DOHH2 (cell line): ENCODE measurements at regions not wholly inside any gene's neighbourhood (a gene's known extent, or its start where the extent isn't known, plus 50 kb on each side); places are given as distances from the start of the nearest gene placed in this dataset.

Source experiments
- H3F3A ChIP-seq: fragments of 200-600 bp; sonication (generic), shearing (Covaris generic); 2 replicates; pipeline ENCODE4 v1.6.0; 2016; ENCODE audit warnings: antibody characterized with exemption, mild to moderate bottlenecking; ENCODE audit not compliant: control insufficient read depth, insufficient read depth
- H3K27ac ChIP-seq: fragments of 200-600 bp; sonication (generic); 2 replicates; pipeline ENCODE4 v1.5.1; 2014; ENCODE audit warnings: low read depth, mild to moderate bottlenecking, low read length, moderate library complexity
- H3K27me3 ChIP-seq: fragments of 200-600 bp; sonication (generic); 2 replicates; pipeline ENCODE4 v1.6.1; 2014; ENCODE audit warnings: mild to moderate bottlenecking, low read length, mixed read lengths; ENCODE audit not compliant: control insufficient read depth
- H3K36me3 ChIP-seq: fragments of 200-600 bp; sonication (generic); 2 replicates; pipeline ENCODE4 v1.6.1; 2014; ENCODE audit warnings: mild to moderate bottlenecking, low read length, moderate library complexity, mixed read lengths; ENCODE audit not compliant: control insufficient read depth
- H3K4me1 ChIP-seq: fragments of 200-600 bp; sonication (generic); 2 replicates; pipeline ENCODE4 v1.6.1; 2014; ENCODE audit warnings: mild to moderate bottlenecking, low read length, mixed read lengths; ENCODE audit not compliant: control insufficient read depth
- H3K4me2 ChIP-seq: fragments of 200-600 bp; sonication (generic); 2 replicates; pipeline ENCODE4 v1.6.0; 2014; ENCODE audit warnings: mild to moderate bottlenecking, low read length, moderate library complexity
- H3K4me3 ChIP-seq: fragments of 200-600 bp; sonication (generic); 2 replicates; pipeline ENCODE4 v1.5.1; 2014; ENCODE audit warnings: mild to moderate bottlenecking, low read length, mixed read lengths
- H3K79me2 ChIP-seq: fragments of 200-600 bp; sonication (generic); 2 replicates; pipeline ENCODE4 v1.6.1; 2014; ENCODE audit warnings: mild to moderate bottlenecking, low read length, mixed read lengths; ENCODE audit not compliant: control insufficient read depth
- H3K9me2 ChIP-seq: fragments of 200-600 bp; sonication (generic); replicated peaks from 2 replicates; pipeline ENCODE4 v1.6.1; 2014; ENCODE audit warnings: mild to moderate bottlenecking, low read length, mixed read lengths; ENCODE audit not compliant: control insufficient read depth
- H3K9me3 ChIP-seq: fragments of 200-600 bp; sonication (generic); 2 replicates; pipeline ENCODE4 v1.6.1; 2014; ENCODE audit warnings: antibody characterized with exemption, low read length, mixed read lengths; ENCODE audit not compliant: control insufficient read depth, insufficient read depth
- H4K20me1 ChIP-seq: fragments of 200-600 bp; sonication (generic); 2 replicates; pipeline ENCODE4 v1.6.0; 2014; ENCODE audit warnings: low read depth, mild to moderate bottlenecking, antibody characterized with exemption, low read length, moderate library complexity; ENCODE audit not compliant: control insufficient read depth, insufficient read depth
- CTCF ChIP-seq: fragments of 200-600 bp; sonication (generic); IDR thresholded peaks from one replicate; pipeline ENCODE4 v1.5.1; 2014; ENCODE audit warnings: antibody characterized with exemption, mild to moderate bottlenecking, low read depth, low read length; ENCODE audit not compliant: poor library complexity, severe bottlenecking
- EZH2phosphoT487 ChIP-seq: fragments of 200-600 bp; sonication (generic); IDR thresholded peaks from 2 replicates; pipeline ENCODE4 v1.6.1; 2017; ENCODE audit warnings: borderline replicate concordance, mild to moderate bottlenecking, antibody characterized with exemption, low read length, moderate library complexity, mixed read lengths

- Histone ChIP-seq H3K4me2 (peak overlapping the region; percentile 36), H3K9me2 (no peaks in the 10 kb centered on the region), H3K9me3 (no peaks in the 10 kb centered on the region)
These were observed 167.4 kb upstream of the AHR start for GRCh38 chr7:17131060-17131345.

GRCh38 chr7:17131983-17132655 is 166.3 kb upstream of the AHR start:
- Histone ChIP-seq H3K4me2 (no peak overlapping the region), H3F3A (no peaks in the 10 kb centered on the region), H3K36me3 (no peaks in the 10 kb centered on the region), H3K79me2 (no peaks in the 10 kb centered on the region), H4K20me1 (no peaks in the 10 kb centered on the region), H3K9me2 (no peaks in the 10 kb centered on the region), H3K9me3 (no peaks in the 10 kb centered on the region), H3K4me1 (peaks cover 11% of the 10 kb centered on the region), H3K4me3 (no peak overlapping the region), H3K27me3 (no peaks in the 10 kb centered on the region), H3K27ac (no peak overlapping the region)
- TF ChIP-seq EZH2phosphoT487 = no peak
- no peak for TF ChIP-seq CTCF

More at GRCh38 chr7:17131060-17131345, 167.4 kb upstream of the AHR start:
- peaks cover 19% of the 10 kb centered on the region for H3K4me1 ChIP-seq
- H4K20me1 ChIP-seq = no peaks in the 10 kb centered on the region
- no peaks in the 10 kb centered on the region for H3K27me3 ChIP-seq
- H3K79me2 ChIP-seq = no peaks in the 10 kb centered on the region
- H3F3A ChIP-seq = no peaks in the 10 kb centered on the region
- TF ChIP-seq CTCF = no peak
- TF ChIP-seq EZH2phosphoT487 = no peak
- no peak overlapping the region for H3K27ac ChIP-seq
- no peaks in the 10 kb centered on the region for H3K36me3 ChIP-seq
- H3K4me3 ChIP-seq = peak overlapping the region; percentile 19

GRCh38 chr7:17132726-17133125 is 165.7 kb upstream of the AHR start:
- H3K9me3 ChIP-seq = no peaks in the 10 kb centered on the region
- H3K4me1 ChIP-seq = peaks cover 11% of the 10 kb centered on the region
- no peak overlapping the region for H3K4me3 ChIP-seq
- H3K27ac ChIP-seq = no peak overlapping the region
- H3K4me2 ChIP-seq = no peak overlapping the region
- no peaks in the 10 kb centered on the region for H3K27me3 ChIP-seq
- H3K9me2 ChIP-seq = no peaks in the 10 kb centered on the region
- no peaks in the 10 kb centered on the region for H4K20me1 ChIP-seq
- H3F3A ChIP-seq = no peaks in the 10 kb centered on the region
- H3K79me2 ChIP-seq = no peaks in the 10 kb centered on the region
- no peak for TF ChIP-seq EZH2phosphoT487
- H3K36me3 ChIP-seq = no peaks in the 10 kb centered on the region

- TF ChIP-seq CTCF (no peak), EZH2phosphoT487 (no peak)
These were observed 164.5 kb upstream of the AHR start for GRCh38 chr7:17133977-17134376.

More at GRCh38 chr7:17133977-17134376, 164.5 kb upstream of the AHR start:
- no peak overlapping the region for H3K4me3 ChIP-seq
- no peaks in the 10 kb centered on the region for H3K79me2 ChIP-seq
- no peaks in the 10 kb centered on the region for H4K20me1 ChIP-seq
- H3F3A ChIP-seq = no peaks in the 10 kb centered on the region
- no peaks in the 10 kb centered on the region for H3K9me3 ChIP-seq
- no peaks in the 10 kb centered on the region for H3K9me2 ChIP-seq
- no peaks in the 10 kb centered on the region for H3K27me3 ChIP-seq
- H3K4me1 ChIP-seq = peaks cover 11% of the 10 kb centered on the region
- H3K27ac ChIP-seq = no peak overlapping the region
- no peak overlapping the region for H3K4me2 ChIP-seq
- no peaks in the 10 kb centered on the region for H3K36me3 ChIP-seq
